GM12878 (cell line): ENCODE measurements at regions not wholly inside any gene's neighbourhood (a gene's known extent, or its start where the extent isn't known, plus 50 kb on each side); places are given as distances from the start of the nearest gene placed in this dataset.

Source experiments
- ATAC-seq: fragments of 200-7000 bp; cut with Tn5 transposase; 3 replicates; pipeline ENCODE4 v1.9.1; 2020; ENCODE audit warnings: mild to moderate bottlenecking, moderate library complexity
- BruUV-seq: library from RNA; stranded (reverse); fragments of 400-500 nt; replicated peaks from 2 replicates; lab custom pipeline; 2021; lab: Mats Ljungman, UMichigan
- CTCF ChIA-PET: fragments of 300-600 bp; sonication (Branson Sonifier 250); formaldehyde crosslinking; extraction: SDS; loops from one replicate; lab custom pipeline; 2021; ENCODE audit warnings: inconsistent platforms; lab: Yijun Ruan, JAX
- POLR2A ChIA-PET: fragments of 350-600 bp; formaldehyde crosslinking; extraction: SDS; loops from one replicate; lab custom pipeline; 2021; ENCODE audit warnings: inconsistent platforms; lab: Charles Lee
- RAD21 ChIA-PET: fragments of 300-600 bp; sonication (Branson Sonifier 250); formaldehyde crosslinking; loops from one replicate; lab custom pipeline; 2023; ENCODE audit warnings: antibody characterized with exemption; ENCODE audit not compliant: unreplicated experiment; lab: Charles Lee
- SMC1A ChIA-PET: fragments of 300-600 bp; sonication (Branson Sonifier 250); formaldehyde crosslinking; loops from one replicate; lab custom pipeline; 2023; ENCODE audit not compliant: unreplicated experiment, uncharacterized antibody; lab: Charles Lee
- DNase-seq: peaks from one replicate; pipeline ENCODE4 v3.0.0-alpha.2; 2011; ENCODE audit warnings: low read depth, low spot score
- FAIRE-seq: peaks from 3 replicates; lab custom pipeline; 2011; peaks lifted over from hg19 to GRCh38; lab: Jason Lieb, UNC
- H2AFZ ChIP-seq: 2 replicates; pipeline ENCODE4 v1.6.0; 2011; ENCODE audit warnings: low read depth, low read length, control low read depth; ENCODE audit not compliant: control insufficient read depth
- H3K27ac ChIP-seq: 2 replicates; pipeline ENCODE4 v1.5.1; 2011; ENCODE audit warnings: control low read depth; ENCODE audit not compliant: control insufficient read depth, insufficient read depth
- H3K27me3 ChIP-seq, 2 experiments: replicated peaks in 1 of 2; 2 replicates each; pipeline versions ENCODE4 v1.6.0 to v1.6.1; 2011; ENCODE audit warnings: low read length in 1 of 2; ENCODE audit not compliant: control insufficient read depth in 2 of 2, insufficient read depth in 2 of 2
- H3K36me3 ChIP-seq, 2 experiments: 2 replicates each; pipeline ENCODE4 v1.5.1; 2011; ENCODE audit warnings: low read length in 1 of 2; ENCODE audit not compliant: control insufficient read depth in 2 of 2, insufficient read depth in 2 of 2
- H3K4me1 ChIP-seq: 2 replicates; pipeline ENCODE4 v1.6.1; 2011; ENCODE audit warnings: mild to moderate bottlenecking, low read length, moderate library complexity, mixed read lengths; ENCODE audit not compliant: control insufficient read depth, insufficient read depth
- H3K4me2 ChIP-seq: 2 replicates; pipeline ENCODE4 v1.6.0; 2011; ENCODE audit warnings: control low read depth; ENCODE audit not compliant: control insufficient read depth, insufficient read depth
- H3K4me3 ChIP-seq: fragments of 200-600 bp; sonication (generic); 2 replicates; pipeline ENCODE4 v1.5.1; 2016
- H3K79me2 ChIP-seq: 2 replicates; pipeline ENCODE4 v1.6.0; 2011; ENCODE audit warnings: low read length; ENCODE audit not compliant: control insufficient read depth, insufficient read depth
- H3K9ac ChIP-seq: 2 replicates; pipeline ENCODE4 v1.8.0; 2011; ENCODE audit warnings: low read length, control low read depth, mixed read lengths; ENCODE audit not compliant: control insufficient read depth, insufficient read depth
- H3K9me3 ChIP-seq: replicated peaks from 3 replicates; pipeline ENCODE4 v1.5.1; 2011; ENCODE audit warnings: mild to moderate bottlenecking, low read length; ENCODE audit not compliant: control insufficient read depth, insufficient read depth
- H4K20me1 ChIP-seq: 2 replicates; pipeline ENCODE4 v1.6.0; 2011; ENCODE audit not compliant: control insufficient read depth, insufficient read depth
- CHD2 ChIP-seq: IDR thresholded peaks from 2 replicates; pipeline ENCODE4 v1.6.1; 2011; ENCODE audit warnings: low read depth, low read length, improper control_type of control experiment, borderline replicate concordance
- EP300 ChIP-seq, 2 experiments: fragments of 150-350 bp in 1 of 2; IDR thresholded peaks; 2 replicates each; pipeline ENCODE4 v1.6.1; 2011 to 2012; ENCODE audit warnings: low read depth in 2 of 2, low read length in 2 of 2, borderline replicate concordance in 1 of 2, improper control_type of control experiment in 1 of 2, inconsistent platforms in 1 of 2; ENCODE audit not compliant: control insufficient read depth in 1 of 2
- IKZF2 ChIP-seq, 2 experiments: fragments of 450-650 bp; IDR thresholded peaks; 2 replicates each; pipeline ENCODE4 v1.6.1; 2017; ENCODE audit warnings: mild to moderate bottlenecking in 2 of 2, moderate library complexity in 2 of 2
- MAX ChIP-seq: IDR thresholded peaks from 2 replicates; pipeline ENCODE4 v1.6.1; 2012; ENCODE audit warnings: low read depth, low read length, improper control_type of control experiment
- POLR2AphosphoS2 ChIP-seq: IDR thresholded peaks from 2 replicates; pipeline ENCODE4 v1.6.1; 2011; ENCODE audit warnings: low read depth, mild to moderate bottlenecking, low read length, improper control_type of control experiment, moderate library complexity
- RCOR1 ChIP-seq: conservative IDR thresholded peaks from 2 replicates; pipeline ENCODE4 v1.6.1; 2012; ENCODE audit warnings: low read depth, low read length, improper control_type of control experiment
- RFX5 ChIP-seq: IDR thresholded peaks from 2 replicates; pipeline ENCODE4 v1.6.1; 2011; ENCODE audit warnings: low read depth, low read length, improper control_type of control experiment
- TAF1 ChIP-seq: IDR thresholded peaks from 2 replicates; pipeline ENCODE4 v1.6.1; 2011; ENCODE audit warnings: mild to moderate bottlenecking, low read depth, low read length, borderline replicate concordance
- TBL1XR1 ChIP-seq: IDR thresholded peaks from 2 replicates; pipeline ENCODE4 v1.6.1; 2012; ENCODE audit warnings: low read depth, low read length, improper control_type of control experiment
- TCF3 ChIP-seq: IDR thresholded peaks from 2 replicates; pipeline ENCODE4 v1.6.1; 2012; ENCODE audit warnings: low read depth, mild to moderate bottlenecking, low read length, borderline replicate concordance; ENCODE audit not compliant: insufficient read depth
- YY1 ChIP-seq: IDR thresholded peaks from 2 replicates; pipeline ENCODE4 v1.6.1; 2011; ENCODE audit warnings: low read depth, mild to moderate bottlenecking, low read length
- ZBTB33 ChIP-seq: fragments of 450-650 bp; IDR thresholded peaks from 2 replicates; pipeline ENCODE4 v1.6.1; 2017; ENCODE audit warnings: mild to moderate bottlenecking
- ZBTB4 ChIP-seq: fragments of 450-650 bp; formaldehyde crosslinking; IDR thresholded peaks from 2 replicates; pipeline ENCODE4 v1.4.0; 2022; ENCODE audit warnings: mild to moderate bottlenecking, moderate library complexity
- ZNF217 ChIP-seq: fragments of 450-650 bp; IDR thresholded peaks from 2 replicates; pipeline ENCODE4 v1.6.1; 2017; ENCODE audit warnings: antibody characterized with exemption, mild to moderate bottlenecking
- ZNF384 ChIP-seq: IDR thresholded peaks from 2 replicates; pipeline ENCODE4 v1.6.1; 2012; ENCODE audit warnings: low read depth, mild to moderate bottlenecking, low read length, improper control_type of control experiment, borderline replicate concordance
- in situ Hi-C: fragments of 300-500 bp; cut with MboI; formaldehyde crosslinking; loops from 9 replicates; pipeline ENCODE4 v1.14.3; 2018; ENCODE audit warnings: mixed read lengths
- intact Hi-C: fragments of 100-400 bp; cut with micrococcal nuclease; formaldehyde crosslinking; loops from one replicate; pipeline ENCODE4 v1.14.2; 2022; ENCODE audit not compliant: unreplicated experiment

DNA sequence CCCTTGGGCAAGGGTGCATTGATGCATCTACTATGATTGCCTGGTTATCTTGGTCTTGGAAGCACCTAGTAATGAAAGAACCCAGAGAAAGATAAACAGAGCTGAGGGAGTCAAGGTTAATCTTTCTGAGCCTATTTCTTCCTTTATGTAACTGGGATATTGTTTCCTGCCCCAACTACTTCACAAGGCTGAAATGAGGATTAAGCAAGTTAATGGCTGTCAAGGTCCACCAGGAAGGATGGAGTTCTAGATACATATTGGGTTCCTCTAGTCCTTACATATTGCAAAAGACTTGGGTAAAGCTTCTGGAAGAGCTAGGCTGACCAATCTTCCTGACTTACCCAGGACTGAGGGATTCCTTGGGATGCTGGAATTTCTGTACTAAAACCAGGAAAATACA, 589.8 kb downstream of the INSC start:
- Histone ChIP-seq H3K4me2 (no peak overlapping the region), H2AFZ (no peak overlapping the region), H3K27me3 (no peaks in the 10 kb centered on the region), H4K20me1 (no peaks in the 10 kb centered on the region)
- SMC1A ChIA-PET = no interaction called here
- in situ Hi-C loops = no loop called here
- TF ChIP-seq RCOR1 = no peak
- TF ChIP-seq ZNF217 = no peak
- no peak for TF ChIP-seq TCF3
- TF ChIP-seq ZNF384 = no peak
- TF ChIP-seq EP300 (IDR thresholded peaks at IDR 0.05; ENCODE audit: borderline replicate concordance in 1 of 2, control insufficient read depth in 1 of 2, low read depth in 2 of 2, low read length in 2 of 2) = no peak
- no peak for TF ChIP-seq ZBTB4
- TF ChIP-seq MAX = no peak
- no peak for TF ChIP-seq ZBTB33
- no peak for TF ChIP-seq TAF1
- TF ChIP-seq IKZF2 (IDR thresholded peaks at IDR 0.05) = no peak
- TF ChIP-seq TBL1XR1 = no peak
- no peak for TF ChIP-seq CHD2
- no peak for TF ChIP-seq RFX5
- TF ChIP-seq YY1 = no peak
- TF ChIP-seq POLR2AphosphoS2 = no peak
- TF ChIP-seq, all 136 proteins: peak for 0
- Histone ChIP-seq H3K9ac (no peak overlapping the region), H3K4me3 (no peak overlapping the region), H3K27ac (no peak overlapping the region), H3K36me3 (no peaks in the 10 kb centered on the region), H3K79me2 (no peaks in the 10 kb centered on the region), H3K4me1 (no peaks in the 10 kb centered on the region), H3K9me3 (no peaks in the 10 kb centered on the region)
- no peak for FAIRE-seq
- no peak for DNase-seq
- ChIA-PET POLR2A (no interaction called here), RAD21 (no interaction called here), CTCF (no interaction called here)
- no TSS peak for BruUV-seq
- no peak for ATAC-seq
- intact Hi-C loops = no loop called here
